Ramos (cell line): ENCODE measurements at regions not wholly inside any gene's neighbourhood (a gene's known extent, or its start where the extent isn't known, plus 50 kb on each side); places are given as distances from the start of the nearest gene placed in this dataset.

Experiments used
- in situ Hi-C: fragments of 300-500 bp; cut with MboI; formaldehyde crosslinking; loops from one replicate; pipeline ENCODE4 v1.14.3; 2022; ENCODE audit warnings: low sequenced_read_pairs; ENCODE audit not compliant: unreplicated experiment

DNA sequence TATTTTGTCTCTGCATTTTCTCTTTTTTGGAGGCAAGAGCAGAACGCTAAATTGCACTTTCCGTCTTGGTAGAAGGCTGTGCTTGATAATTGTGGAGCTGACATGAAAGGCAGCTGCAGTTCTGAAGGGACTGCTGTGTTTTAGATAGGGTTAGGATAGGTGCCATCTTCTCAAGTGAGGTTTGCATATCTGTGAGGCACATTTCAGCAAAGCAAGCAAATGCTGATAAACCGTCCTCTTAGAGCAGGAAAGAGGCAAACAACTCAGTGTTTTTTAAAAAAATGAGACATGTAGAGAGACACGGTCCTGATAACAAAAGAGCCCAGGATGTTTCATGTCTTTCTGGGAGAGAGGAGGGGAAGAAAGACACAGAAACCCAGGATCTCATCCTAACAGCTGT is 217.7 kb downstream of the SOCS6 start:
- in situ Hi-C loops: no loop called here

DNA sequence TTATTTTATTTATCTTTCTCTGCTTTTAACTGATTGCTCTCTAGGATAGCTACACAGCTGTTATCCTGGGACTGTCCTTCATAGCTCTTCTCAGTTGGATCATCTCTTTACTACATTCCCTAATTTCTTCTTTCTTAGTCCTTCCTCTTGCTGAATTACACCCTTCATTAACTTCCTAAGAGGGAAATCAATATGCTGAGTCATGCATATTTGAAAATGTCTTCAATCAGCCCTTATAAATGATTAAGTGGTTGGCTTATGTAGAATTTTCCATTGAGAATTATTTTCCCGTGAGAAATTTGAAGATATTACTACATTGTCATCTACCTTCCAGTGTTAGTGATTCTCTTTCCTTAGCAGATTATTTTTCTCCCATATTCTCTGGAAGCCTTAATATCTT is 214.2 kb downstream of the SOCS6 start:
- in situ Hi-C loops: no loop called here

DNA sequence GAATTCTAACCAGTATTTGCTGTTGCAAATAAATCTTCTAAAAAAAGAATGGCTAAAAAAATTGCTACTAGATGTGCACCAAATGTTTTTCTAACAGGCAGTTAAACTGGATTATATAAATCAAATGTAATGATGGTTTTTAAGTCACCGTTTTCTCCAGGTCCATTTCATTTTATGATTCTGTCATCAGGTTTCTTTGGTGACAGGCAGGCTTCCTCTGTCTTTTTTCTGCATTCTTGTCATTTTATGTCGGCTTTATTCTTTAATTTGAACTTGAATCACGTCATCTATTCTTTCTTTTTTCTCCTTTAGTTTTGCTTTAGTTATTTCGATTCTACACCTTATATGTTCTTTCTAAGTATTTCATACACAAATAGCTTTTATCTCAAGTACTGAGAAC is 212.5 kb downstream of the SOCS6 start:
- in situ Hi-C loops: no loop called here

DNA sequence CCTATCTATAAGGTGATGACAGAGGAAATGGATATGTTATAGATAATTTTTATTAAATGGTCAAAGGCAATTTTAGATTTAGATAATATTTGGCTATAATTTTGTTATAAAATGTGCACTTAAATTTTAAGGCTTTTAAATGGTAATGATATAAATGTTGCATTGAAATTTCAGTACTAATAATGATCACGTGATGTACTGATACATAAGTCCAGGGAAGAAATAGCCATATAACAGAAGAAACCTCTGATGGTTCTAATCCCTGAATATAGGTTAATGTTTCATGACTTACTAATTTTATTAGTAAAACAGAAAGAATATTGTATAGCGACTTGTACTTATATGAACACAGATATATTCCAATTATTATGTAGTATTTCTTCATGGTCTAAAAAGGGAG is 211.9 kb downstream of the SOCS6 start:
- in situ Hi-C loops: no loop called here

DNA sequence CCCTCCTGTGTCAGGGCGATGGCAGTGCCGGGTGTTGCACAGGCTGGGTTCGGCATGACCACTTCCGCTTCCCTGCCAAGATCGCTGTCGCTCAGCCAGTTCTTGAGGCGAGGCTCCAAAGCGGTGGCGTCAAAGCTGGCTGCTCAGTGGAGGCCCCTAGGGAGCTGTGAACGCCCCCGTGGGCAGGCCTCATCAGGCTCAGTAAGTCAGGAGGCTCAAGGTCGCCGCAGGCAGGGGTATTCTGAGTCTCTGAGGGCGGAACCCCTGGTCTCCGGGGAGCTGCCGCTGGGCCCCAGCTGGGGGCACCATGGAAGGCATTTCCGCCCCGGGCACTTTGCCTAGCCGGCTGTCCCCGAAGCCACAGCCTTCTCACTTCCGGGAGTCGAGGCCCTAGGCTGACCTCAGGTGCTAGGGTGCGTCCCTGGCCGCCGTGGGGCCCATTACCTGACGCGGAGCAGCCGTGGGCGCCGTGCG is 210.4 kb downstream of the SOCS6 start:
- in situ Hi-C loops: no loop called here

DNA sequence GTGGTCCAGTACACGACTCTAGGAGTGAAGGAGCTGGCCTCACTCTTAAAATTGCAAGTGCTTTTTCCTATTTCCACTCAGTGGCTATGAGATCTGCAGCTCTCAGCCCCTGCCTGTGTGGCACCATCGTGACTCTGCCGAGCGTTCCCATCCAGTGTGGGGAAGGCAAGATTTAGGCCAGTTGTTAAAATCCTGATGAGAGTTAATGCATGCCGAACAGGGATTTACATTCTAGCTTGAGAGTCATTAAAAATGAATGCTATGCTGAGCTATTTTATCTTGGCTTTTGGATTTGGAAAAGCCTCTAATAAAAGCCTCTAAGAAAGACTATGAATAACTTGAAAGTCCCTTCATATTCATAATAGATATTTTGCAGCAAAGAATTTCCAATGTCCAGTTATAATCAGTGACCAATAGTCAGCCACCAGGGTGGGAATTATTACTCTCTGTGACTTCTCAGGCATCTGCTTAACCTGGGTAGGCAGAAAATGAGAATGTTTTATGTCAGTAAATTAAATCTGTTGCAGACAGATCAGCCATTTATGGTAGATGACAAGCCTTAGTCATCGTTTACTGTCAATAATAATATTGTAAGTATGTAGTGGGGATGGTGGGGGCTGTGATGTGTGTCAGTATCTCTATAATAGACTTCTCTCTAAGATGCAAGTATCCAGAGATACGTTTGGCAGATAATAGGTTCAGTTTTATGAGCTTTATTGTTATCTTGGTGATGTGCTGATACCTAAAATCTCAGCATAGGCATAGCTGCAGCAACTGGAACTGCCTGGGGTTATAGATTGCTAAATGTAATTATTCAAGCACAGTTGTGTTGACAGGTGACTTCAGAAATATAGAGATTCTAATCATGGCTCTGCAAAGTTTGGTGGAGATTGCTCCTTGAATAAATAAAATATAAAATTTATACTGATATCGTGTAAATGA is 207.8 kb downstream of the SOCS6 start:
- in situ Hi-C loops: no loop called here

DNA sequence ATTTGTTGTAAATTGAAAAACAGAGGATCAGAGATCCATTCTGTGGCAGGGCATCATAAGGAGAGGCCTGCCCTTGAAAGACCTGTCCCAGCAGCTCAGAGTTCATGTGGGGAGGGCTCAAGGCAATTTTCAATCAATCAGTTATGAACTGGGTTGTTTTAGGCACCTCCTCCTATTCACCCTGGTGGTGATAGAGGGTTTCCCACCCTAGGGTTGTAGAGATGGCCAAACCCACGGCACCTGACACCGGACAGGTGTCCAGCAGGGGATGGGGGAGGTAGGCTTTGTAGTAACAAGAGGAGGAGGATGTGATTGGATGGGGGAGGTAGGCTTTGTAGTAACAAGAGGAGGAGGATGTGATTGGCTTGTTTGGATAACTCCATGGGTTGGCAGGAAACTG is 205.7 kb downstream of the SOCS6 start:
- in situ Hi-C loops: no loop called here

DNA sequence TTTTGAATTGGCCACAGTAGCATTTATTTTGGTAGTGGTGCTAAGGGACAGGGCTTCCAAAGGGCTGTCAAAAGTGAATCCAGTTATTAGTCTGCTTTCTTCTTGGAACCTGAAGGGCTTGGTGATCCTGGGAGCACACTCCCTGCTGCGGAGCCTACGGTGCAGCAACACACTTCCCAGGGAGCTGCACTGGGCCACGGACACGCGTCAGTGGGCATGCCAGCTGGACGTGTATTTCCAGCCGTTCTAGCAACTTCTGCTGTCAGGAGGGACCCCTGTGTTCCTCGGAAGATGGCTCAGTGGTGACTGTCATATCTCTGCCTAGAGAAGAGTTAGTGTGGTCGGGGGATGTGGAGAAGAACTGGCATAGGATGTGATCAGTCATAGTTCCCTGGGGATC is 204.6 kb downstream of the SOCS6 start:
- in situ Hi-C loops: no loop called here

DNA sequence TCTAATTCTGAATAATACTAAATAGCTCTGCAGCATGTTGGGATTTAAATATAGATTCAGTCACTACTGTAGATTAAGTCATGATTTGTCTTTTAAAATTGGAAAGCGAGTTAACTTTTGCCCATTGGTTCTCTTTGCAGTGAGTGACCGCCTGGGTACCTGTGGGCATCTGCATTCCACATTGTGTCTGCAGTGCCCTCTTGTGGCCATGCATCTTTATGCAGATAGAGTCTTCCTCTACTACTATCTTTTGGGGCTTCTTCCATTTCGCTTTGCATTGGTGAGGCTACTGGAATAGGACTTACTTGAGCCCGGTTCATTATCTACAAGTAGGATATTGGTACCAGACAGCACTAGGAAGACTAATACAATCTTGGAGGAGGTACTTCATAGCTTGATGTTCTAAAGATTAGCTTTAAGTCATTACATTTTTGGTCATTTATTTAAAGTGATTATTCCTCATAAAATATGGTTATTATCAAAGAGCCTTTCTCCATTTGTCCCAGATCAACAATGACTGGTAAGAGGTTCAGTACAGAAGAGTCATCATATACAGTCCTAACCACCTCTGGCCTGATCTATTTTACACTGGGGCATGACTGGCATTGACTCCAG is 203.0 kb downstream of the SOCS6 start:
- in situ Hi-C loops: no loop called here

DNA sequence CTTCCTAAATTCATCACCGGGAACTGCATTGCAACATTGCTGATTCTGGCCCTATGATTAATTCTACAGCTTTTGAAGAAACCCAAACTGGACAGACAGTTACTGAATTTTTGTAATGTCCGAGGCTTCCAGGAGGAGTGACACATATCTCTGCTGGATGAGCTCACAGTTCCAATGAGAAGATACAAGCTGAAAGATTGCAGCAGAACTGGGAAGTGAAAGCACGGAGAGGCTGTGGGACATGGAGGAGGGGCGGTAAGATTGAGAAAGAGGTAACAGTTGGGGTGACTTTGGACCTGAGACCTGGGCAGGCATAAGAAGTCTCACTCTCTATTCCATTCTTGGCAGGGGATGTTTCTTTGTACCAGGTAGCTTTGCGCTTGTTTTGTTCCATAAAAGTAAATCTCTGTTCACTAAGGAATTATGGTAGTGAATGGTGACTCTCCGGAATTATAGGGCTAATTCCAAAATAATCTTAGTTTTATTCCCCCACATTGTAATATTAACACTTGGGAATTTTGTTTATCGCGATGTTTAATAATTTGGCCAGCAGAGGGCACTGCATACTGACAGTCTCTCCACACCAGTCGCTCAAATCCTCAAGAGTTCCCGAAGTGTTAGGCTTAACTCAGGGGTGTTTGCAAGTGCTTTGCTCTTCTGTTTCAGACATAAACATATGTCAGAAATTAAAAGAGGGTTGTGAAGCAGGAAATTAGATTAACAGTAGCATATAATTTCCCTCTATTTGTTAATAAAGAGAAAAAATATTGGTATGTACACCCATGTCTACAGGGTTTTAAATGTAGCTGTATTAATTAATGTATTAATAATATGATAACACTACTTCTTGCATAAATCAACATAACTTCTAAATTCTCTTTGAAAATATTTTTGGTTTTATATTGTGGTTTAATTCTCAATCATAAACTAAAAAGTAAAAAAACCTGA is 201.4 kb downstream of the SOCS6 start:
- in situ Hi-C loops: no loop called here

DNA sequence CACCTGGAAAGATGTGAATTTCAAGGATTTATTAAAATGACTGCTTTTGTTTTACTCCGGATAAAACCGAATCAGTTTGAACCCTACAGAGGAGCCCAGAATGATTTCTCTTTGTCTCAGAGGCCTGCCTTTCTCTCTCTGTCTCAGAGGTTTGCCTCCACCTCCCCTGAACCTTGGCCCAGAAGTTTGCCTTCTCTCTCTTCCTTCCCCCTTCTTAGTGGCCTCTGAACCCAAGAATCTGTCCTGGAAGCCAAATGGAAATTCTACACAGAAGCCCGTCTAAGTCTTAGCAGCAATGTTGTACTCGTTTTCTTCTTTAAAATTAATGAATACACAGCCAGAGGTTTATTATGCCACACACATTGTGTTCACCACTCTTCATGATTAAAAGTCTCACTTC is 200.7 kb downstream of the SOCS6 start:
- in situ Hi-C loops: no loop called here

DNA sequence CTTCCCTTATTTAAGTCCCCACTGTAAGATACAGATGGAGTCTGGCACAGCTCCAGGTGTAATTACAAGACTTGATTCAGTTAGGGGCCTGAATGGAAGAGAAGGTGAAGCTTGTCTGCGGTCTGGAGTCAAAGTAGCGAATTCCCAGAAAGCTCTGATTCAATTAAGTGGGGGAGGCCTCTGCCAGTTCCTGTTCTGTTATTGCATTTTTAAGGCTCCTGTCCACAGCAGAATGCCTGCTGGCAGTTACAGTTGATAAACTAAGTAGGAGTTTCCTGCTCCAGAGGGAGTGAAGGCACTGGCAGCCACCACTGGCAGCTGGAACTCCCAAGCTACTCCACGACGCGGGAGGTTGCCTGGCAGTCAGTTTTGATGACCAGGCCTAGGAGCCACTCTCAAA is 181.1 kb downstream of the SOCS6 start:
- in situ Hi-C loops: no loop called here

DNA sequence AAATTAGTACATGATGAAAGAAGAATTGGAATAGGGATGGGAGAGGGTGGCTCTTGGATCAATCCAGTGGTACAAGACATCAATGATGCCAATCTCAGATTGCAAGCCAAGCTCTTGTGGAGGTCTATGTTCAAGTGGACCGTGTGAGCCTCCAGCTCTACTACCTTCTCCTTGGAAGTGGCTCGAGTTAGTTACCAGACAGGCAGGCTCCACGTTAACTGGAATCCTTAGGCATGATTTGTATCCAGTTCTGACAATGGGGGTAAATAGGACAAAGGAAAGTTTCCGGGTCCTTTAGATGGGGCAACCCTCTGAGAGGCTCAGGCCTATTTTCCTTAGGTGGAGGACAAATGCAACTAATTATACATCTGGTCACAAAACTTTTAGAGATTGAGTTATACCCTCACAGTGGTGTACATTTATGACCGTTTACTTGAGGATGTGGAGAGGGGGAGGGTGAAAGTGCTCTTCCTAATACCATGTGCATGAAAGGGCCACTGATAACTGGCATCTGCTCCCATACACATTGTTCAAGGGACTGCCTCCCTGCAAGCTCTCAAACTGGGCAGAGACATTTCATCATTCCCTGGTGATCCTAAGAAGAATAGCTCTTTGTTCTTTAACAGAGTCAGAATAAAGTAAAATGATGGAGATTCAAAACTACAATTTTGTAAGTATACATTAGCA is 180.2 kb downstream of the SOCS6 start:
- in situ Hi-C loops: no loop called here

DNA sequence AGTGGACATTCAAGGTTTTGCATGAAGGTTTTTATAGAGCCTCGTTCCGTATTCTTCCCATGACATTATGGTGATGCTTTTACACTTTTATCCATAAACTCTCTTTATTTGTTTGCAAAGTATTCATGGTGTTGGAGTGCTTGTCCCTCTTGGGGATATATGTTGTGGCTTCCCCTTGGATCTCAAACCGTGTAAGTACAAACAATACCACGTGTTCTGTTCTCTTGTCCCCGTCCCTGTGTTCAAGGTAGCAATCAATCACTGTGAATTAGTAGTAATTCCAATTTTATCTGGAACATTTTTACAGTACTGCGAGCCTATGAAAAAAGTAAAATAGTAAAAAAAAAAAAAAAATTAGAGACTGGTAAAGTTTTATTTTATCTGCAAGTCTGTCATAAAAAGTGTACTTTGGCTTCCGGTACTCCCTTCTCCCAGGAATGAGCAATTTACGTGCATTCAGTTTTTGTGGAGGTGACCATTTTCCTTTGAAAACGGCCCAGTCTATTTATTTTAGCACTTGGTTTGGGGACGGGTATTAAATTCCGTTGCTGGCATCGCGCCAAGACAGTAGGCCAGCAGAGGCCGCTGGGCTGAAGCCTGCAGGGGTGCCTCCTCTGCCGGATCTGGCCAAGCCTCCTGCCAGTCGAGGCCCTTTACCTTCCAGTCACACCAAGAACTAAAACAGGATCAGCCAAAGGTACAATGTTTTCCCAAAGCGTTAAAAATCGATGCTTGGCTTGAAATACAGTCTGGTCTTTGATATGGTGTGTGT is 175.7 kb downstream of the SOCS6 start:
- in situ Hi-C loops: no loop called here

DNA sequence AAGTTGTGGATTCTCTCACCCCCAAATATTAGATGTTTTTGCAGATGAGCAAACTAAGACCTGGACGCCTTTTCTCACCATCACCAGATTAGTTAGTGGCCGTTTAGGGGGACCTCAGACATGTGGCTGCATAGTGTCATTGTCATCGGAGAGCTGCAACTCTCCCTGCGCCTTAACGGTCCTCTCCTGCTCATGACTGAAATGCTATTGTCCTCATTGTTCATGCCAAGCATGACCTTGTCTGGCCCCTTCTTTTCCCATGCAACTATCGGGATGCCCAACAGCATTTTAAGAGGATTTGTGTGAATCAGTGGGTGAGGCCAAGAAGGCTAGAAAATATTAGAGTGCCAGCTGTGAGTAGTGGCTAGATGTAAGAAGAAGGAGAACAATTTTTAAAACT is 174.2 kb downstream of the SOCS6 start:
- in situ Hi-C loops: no loop called here

DNA sequence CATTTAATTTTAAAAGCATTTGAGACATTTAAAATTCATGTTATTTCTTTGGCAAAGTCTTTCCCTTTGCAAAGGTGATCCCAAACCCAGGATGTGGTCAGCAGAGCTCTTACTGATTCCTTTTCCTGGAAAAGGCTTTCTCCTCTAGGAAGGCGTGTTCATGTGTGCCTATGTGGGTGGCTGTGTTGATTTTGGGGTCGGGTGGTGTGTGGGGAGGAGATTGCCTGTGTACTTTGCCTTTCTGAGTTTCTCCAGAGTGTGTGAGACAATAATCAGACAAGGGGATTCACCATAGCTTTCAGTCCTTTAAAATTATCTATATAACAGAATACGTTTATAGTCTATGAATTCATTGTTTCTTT is 173.2 kb downstream of the SOCS6 start:
- in situ Hi-C loops: no loop called here

DNA sequence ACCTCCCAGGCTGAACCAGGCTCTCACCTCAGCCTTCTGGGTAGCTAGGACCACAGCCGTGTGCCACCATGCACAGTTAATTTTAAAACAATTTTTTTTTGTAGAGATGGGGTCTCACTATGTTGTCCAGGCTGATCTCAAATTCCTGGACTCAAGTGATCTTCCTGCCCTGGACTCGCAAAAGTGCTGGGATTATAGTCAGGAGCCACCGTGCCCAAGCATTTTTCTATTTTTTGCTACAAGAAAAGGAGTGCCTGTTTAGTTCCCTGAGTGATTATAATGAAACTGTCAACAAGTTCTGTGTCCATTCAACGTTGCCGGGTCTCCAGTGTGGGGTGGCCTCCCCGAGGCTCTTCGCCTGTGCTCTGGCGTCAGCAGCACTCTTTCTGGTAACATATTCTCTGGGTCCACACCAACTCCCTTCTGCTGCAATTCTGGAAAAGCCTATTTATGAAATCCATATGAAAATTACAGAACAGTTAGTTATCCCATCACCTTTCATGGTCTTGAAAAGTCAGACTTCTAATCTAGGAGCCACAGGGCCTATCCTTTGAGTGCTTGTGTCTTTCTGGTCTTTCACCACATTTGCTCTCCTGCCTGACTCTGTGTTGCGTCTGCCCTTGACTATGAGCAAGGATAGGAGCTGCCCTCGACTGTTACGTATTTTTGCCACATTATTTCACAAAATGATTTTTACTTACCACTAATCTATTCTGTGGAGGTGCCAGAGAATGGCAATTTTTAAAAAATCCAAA is 172.7 kb downstream of the SOCS6 start:
- in situ Hi-C loops: no loop called here

DNA sequence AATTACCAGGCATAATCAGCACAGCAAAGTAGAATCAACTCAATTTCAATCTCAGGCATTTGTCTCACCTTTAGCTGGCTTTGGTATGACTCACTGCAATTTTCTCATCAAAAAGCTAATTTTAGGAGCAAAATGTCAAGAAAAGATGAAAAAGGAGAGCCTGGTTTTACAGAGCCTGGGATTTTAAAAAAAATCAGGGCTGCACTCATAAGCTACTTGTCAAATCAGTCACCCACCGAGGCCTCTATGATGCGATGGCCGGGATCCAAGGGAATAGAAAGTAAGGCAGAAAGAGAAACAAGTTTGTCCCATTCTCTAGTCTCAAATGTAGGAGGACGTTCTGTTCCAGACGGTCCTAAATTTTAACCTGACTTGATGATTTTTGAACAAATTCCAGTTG is 170.9 kb downstream of the SOCS6 start:
- in situ Hi-C loops: no loop called here

DNA sequence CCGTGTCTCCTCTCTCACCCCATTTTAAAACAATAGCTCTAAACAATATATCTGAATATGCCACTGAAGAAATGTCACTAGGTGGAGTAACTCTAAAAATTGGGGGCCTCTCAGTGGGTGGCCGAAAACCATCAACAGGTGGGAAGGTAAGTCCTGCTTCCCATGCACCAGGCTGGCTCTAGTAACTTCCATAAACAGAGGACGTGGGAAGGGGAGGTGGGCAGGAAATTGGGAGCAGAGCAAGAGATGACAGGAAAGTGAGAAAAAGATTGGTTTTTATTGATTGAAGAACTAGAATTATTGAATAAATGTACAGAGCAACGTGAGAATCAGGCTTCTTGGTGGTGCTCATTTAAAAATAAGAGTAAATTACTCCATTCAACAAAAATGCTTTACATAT is 170.4 kb downstream of the SOCS6 start:
- in situ Hi-C loops: no loop called here
